ENCODE measurements at regions not wholly inside any gene's neighbourhood (a gene's known extent, or its start where the extent isn't known, plus 50 kb on each side); places are given as distances from the start of the nearest gene placed in this dataset.

- Histone ChIP-seq H3K36me3 (ENCODE audit: control insufficient read depth, insufficient read depth, low read length) (no peaks in the 10 kb centered on the region), H3K4me1 (ENCODE audit: control insufficient read depth, insufficient read depth, low read length) (peaks cover 12% of the 10 kb centered on the region), H3K4me3 (ENCODE audit: low read depth, low read length) (no peak overlapping the region), H3K27ac (ENCODE audit: low read depth, low read length) (no peak overlapping the region), H3K27me3 (ENCODE audit: control insufficient read depth, insufficient read depth, low read length) (no peaks in the 10 kb centered on the region), H3K9me3 (ENCODE audit: control insufficient read depth, insufficient read depth, low read depth, low read length) (no peaks in the 10 kb centered on the region), H3K9ac (ENCODE audit: low read length) (no peak overlapping the region)
Observed at GRCh38 chr9:90044263-90044662, 439.5 kb downstream of the GADD45G start.

- H3K36me3 ChIP-seq (ENCODE audit: control insufficient read depth, insufficient read depth, low read length), result no peaks in the 10 kb centered on the region
- peaks cover 12% of the 10 kb centered on the region for H3K4me1 ChIP-seq (ENCODE audit: control insufficient read depth, insufficient read depth, low read length)
- H3K27me3 ChIP-seq (ENCODE audit: control insufficient read depth, insufficient read depth, low read length), result no peaks in the 10 kb centered on the region
- no peak overlapping the region for H3K4me3 ChIP-seq (ENCODE audit: low read depth, low read length)
- H3K9ac ChIP-seq (ENCODE audit: low read length), result no peak overlapping the region
- H3K9me3 ChIP-seq (ENCODE audit: control insufficient read depth, insufficient read depth, low read depth, low read length), result no peaks in the 10 kb centered on the region
- no peak overlapping the region for H3K27ac ChIP-seq (ENCODE audit: low read depth, low read length)
Observed at GRCh38 chr9:90044710-90045151, 439.9 kb downstream of the GADD45G start.

DNA sequence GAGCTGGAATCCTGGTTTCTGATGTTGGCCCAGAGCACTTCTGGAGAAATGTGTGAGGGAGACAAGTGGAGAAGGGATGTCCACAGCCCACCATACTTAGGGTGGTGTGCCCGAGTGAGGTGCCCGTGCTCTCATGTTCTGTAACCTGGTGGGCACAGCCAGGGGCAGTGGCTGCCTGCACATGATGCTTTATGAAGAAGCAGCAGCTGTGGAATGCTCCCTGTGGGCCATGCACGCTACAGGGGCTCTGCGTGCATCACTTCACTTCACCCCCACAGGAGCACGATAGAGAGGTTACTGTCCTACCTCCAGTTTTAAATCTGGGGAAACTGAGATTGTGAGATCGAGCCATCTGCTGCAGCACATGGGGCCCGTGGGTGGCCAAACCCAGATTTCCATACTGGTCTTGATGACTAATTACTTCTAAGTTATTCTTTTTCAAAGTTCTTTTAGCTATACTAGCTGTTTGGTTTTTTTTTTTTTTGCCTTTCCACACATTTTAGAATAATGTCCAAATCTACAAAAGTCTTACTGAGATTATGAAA is 441.6 kb downstream of the GADD45G start:
- H3K4me3 ChIP-seq (ENCODE audit: low read depth, low read length), result no peak overlapping the region
- no peaks in the 10 kb centered on the region for H3K36me3 ChIP-seq (ENCODE audit: control insufficient read depth, insufficient read depth, low read length)
- no peaks in the 10 kb centered on the region for H3K27me3 ChIP-seq (ENCODE audit: control insufficient read depth, insufficient read depth, low read length)
- H3K9ac ChIP-seq (ENCODE audit: low read length), result no peak overlapping the region
- peaks cover 12% of the 10 kb centered on the region for H3K4me1 ChIP-seq (ENCODE audit: control insufficient read depth, insufficient read depth, low read length)
- no peaks in the 10 kb centered on the region for H3K9me3 ChIP-seq (ENCODE audit: control insufficient read depth, insufficient read depth, low read depth, low read length)
- H3K27ac ChIP-seq (ENCODE audit: low read depth, low read length), result no peak overlapping the region

DNA sequence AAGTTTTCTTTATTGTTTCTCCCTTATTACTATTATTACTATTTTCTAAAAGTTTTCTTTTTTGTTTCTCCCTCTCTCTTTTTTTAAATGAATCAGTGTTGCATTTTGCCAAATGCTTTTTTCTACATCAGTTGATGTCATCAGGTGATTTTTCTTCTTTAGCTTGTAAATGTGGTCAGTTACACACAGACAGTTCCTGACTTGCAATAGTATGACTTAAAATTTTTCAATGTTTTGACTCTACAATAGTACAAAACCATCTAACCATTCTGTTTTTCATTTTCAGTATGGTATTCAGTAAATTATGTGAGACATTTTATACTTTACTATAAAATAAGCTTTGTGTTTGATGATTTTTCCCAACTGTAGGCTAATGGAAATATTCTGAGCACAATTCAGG is 443.0 kb downstream of the GADD45G start:
- no peaks in the 10 kb centered on the region for H3K9me3 ChIP-seq (ENCODE audit: control insufficient read depth, insufficient read depth, low read depth, low read length)
- H3K9ac ChIP-seq (ENCODE audit: low read length), result no peak overlapping the region
- no peaks in the 10 kb centered on the region for H3K36me3 ChIP-seq (ENCODE audit: control insufficient read depth, insufficient read depth, low read length)
- no peaks in the 10 kb centered on the region for H3K27me3 ChIP-seq (ENCODE audit: control insufficient read depth, insufficient read depth, low read length)
- peaks cover 12% of the 10 kb centered on the region for H3K4me1 ChIP-seq (ENCODE audit: control insufficient read depth, insufficient read depth, low read length)
- no peak overlapping the region for H3K27ac ChIP-seq (ENCODE audit: low read depth, low read length)
- no peak overlapping the region for H3K4me3 ChIP-seq (ENCODE audit: low read depth, low read length)

DNA sequence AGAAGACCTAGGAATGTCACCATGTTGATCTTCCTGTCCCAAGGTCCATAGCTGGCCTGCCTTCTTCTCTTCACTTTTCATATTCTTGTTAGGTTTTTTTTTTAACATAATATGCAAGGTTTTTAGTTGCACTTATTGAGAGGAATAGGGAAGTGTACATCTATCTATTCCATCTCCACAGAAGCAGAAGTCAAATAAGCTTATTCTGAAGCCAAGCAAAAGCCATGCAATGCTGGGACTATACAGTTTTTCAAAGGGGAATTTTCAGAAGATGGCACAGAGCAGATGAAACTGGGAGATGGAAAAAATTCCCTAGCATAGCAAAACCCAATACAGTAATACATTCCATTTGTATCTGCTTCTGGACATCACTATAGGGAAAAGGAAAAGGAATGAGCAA is 447.6 kb downstream of the GADD45G start:
- Histone ChIP-seq H3K36me3 (ENCODE audit: control insufficient read depth, insufficient read depth, low read length) (no peaks in the 10 kb centered on the region), H3K9me3 (ENCODE audit: control insufficient read depth, insufficient read depth, low read depth, low read length) (peaks cover 13% of the 10 kb centered on the region; the same call in 1 of the 2 replicates), H3K27me3 (ENCODE audit: control insufficient read depth, insufficient read depth, low read length) (no peaks in the 10 kb centered on the region), H3K27ac (ENCODE audit: low read depth, low read length) (no peak overlapping the region), H3K9ac (ENCODE audit: low read length) (no peak overlapping the region), H3K4me3 (ENCODE audit: low read depth, low read length) (no peak overlapping the region), H3K4me1 (ENCODE audit: control insufficient read depth, insufficient read depth, low read length) (no peaks in the 10 kb centered on the region)

DNA sequence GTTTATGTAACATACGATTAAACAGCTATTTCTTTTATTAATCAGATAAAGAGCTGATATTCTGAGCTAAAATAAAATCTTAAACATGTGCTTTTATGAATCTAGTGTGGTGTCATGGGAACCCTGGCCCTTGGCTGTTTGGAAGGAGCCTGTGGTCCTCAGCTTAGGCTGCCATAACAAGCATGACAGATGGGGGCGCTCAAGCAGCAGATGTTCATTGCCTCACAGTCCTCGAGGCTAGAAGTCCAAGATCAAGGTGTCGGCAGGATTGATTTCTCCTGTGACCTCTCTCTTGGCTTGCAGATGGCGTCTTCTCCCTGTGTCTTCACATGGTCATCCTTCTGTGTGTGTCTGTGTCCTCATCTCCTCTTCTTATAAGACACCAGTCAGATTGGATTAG is 448.2 kb downstream of the GADD45G start:
- Histone ChIP-seq H3K27ac (ENCODE audit: low read depth, low read length) (no peak overlapping the region), H3K9ac (ENCODE audit: low read length) (no peak overlapping the region), H3K9me3 (ENCODE audit: control insufficient read depth, insufficient read depth, low read depth, low read length) (peaks cover 13% of the 10 kb centered on the region; the same call in 1 of the 2 replicates), H3K4me1 (ENCODE audit: control insufficient read depth, insufficient read depth, low read length) (no peaks in the 10 kb centered on the region), H3K27me3 (ENCODE audit: control insufficient read depth, insufficient read depth, low read length) (no peaks in the 10 kb centered on the region), H3K36me3 (ENCODE audit: control insufficient read depth, insufficient read depth, low read length) (no peaks in the 10 kb centered on the region), H3K4me3 (ENCODE audit: low read depth, low read length) (no peak overlapping the region)

DNA sequence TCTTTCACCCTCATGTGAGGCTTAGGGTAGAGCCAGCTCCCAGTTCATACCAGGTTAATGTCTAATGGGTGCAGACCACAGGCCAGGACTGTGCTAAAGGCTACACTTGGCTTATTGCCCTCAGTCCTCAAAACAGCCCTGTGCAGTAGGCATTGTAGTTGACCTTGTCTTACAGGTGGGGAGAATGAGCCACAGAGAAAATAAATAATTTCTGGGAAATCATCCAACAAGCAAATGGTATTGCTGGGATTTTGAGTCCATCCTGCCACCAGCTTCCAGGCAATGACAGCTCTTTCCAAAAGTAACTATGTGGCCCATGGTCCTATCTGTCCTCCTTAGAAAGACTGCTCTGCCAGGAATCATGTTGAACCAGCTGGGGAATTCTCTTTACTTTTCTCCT is 450.0 kb downstream of the GADD45G start:
- Histone ChIP-seq H3K27ac (ENCODE audit: low read depth, low read length) (no peak overlapping the region), H3K27me3 (ENCODE audit: control insufficient read depth, insufficient read depth, low read length) (no peaks in the 10 kb centered on the region), H3K9me3 (ENCODE audit: control insufficient read depth, insufficient read depth, low read depth, low read length) (peaks cover 13% of the 10 kb centered on the region; the same call in 1 of the 2 replicates), H3K4me1 (ENCODE audit: control insufficient read depth, insufficient read depth, low read length) (no peaks in the 10 kb centered on the region), H3K9ac (ENCODE audit: low read length) (no peak overlapping the region), H3K4me3 (ENCODE audit: low read depth, low read length) (no peak overlapping the region), H3K36me3 (ENCODE audit: control insufficient read depth, insufficient read depth, low read length) (no peaks in the 10 kb centered on the region)

DNA sequence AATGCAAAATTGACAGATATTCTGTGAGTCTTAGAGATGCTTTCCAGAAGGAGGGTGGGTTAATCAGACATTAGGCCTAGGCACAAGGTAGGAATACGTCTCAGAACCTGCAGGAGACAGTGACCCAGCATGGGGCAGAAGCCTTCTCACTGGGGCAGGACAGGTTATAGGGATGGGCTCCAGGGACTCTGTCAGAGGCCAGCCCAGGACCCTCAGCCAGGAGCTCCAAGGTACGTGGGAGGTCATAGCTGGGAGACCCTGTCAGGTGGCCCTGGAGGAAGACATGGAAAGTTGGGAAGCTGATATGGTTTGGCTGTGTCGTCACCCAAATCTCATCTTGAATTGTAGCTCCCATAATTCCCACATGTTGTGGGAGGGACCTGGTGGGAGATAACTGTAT is 450.4 kb downstream of the GADD45G start:
- Histone ChIP-seq H3K36me3 (ENCODE audit: control insufficient read depth, insufficient read depth, low read length) (no peaks in the 10 kb centered on the region), H3K27ac (ENCODE audit: low read depth, low read length) (no peak overlapping the region), H3K4me1 (ENCODE audit: control insufficient read depth, insufficient read depth, low read length) (no peaks in the 10 kb centered on the region), H3K27me3 (ENCODE audit: control insufficient read depth, insufficient read depth, low read length) (no peaks in the 10 kb centered on the region), H3K9ac (ENCODE audit: low read length) (no peak overlapping the region), H3K9me3 (ENCODE audit: control insufficient read depth, insufficient read depth, low read depth, low read length) (peaks cover 13% of the 10 kb centered on the region; the same call in 1 of the 2 replicates), H3K4me3 (ENCODE audit: low read depth, low read length) (no peak overlapping the region)

- H3K4me1 ChIP-seq (ENCODE audit: control insufficient read depth, insufficient read depth, low read length), result peaks cover 7% of the 10 kb centered on the region
- no peaks in the 10 kb centered on the region for H3K36me3 ChIP-seq (ENCODE audit: control insufficient read depth, insufficient read depth, low read length)
- H3K27me3 ChIP-seq (ENCODE audit: control insufficient read depth, insufficient read depth, low read length), result no peaks in the 10 kb centered on the region
- no peak overlapping the region for H3K4me3 ChIP-seq (ENCODE audit: low read depth, low read length)
- no peak overlapping the region for H3K27ac ChIP-seq (ENCODE audit: low read depth, low read length)
- H3K9ac ChIP-seq (ENCODE audit: low read length), result no peak overlapping the region
- H3K9me3 ChIP-seq (ENCODE audit: control insufficient read depth, insufficient read depth, low read depth, low read length), result peaks cover 13% of the 10 kb centered on the region; the same call in 1 of the 2 replicates
Observed at GRCh38 chr9:90057361-90057760, 452.5 kb downstream of the GADD45G start.

DNA sequence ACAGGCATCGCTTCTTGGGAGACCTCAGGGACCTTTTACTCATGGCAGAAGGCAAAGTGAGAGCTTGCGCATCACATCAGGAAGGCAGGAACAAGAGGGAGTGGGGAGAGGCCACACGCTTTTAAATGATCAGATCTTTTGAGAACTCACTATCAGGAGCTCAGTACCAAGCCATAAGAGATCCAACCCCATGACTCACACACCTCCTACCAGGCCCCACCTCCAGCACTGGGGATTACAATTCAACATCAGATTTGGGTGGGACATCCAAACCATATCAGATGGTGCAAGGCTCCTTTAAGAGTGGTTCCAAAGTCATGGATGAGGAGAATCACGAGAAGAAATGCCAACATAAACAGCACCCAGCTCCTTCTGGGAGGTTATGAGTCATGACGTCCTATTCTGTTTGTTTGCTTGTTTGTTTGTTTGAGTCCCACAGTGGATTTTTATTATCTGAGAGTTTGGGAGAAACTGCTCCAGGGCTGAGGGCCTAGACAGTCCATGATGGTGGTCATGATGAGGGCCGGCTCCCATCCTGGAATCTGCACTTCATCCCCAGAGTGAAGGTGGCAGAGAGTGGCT is 453.5 kb downstream of the GADD45G start:
- Histone ChIP-seq H3K9me3 (ENCODE audit: control insufficient read depth, insufficient read depth, low read depth, low read length) (peaks cover 10% of the 10 kb centered on the region; the same call in 1 of the 2 replicates), H3K27ac (ENCODE audit: low read depth, low read length) (no peak overlapping the region), H3K4me3 (ENCODE audit: low read depth, low read length) (no peak overlapping the region), H3K27me3 (ENCODE audit: control insufficient read depth, insufficient read depth, low read length) (no peaks in the 10 kb centered on the region), H3K9ac (ENCODE audit: low read length) (no peak overlapping the region), H3K4me1 (ENCODE audit: control insufficient read depth, insufficient read depth, low read length) (peaks cover 9% of the 10 kb centered on the region), H3K36me3 (ENCODE audit: control insufficient read depth, insufficient read depth, low read length) (no peaks in the 10 kb centered on the region)

- peaks cover 9% of the 10 kb centered on the region for H3K4me1 ChIP-seq (ENCODE audit: control insufficient read depth, insufficient read depth, low read length)
- no peak overlapping the region for H3K27ac ChIP-seq (ENCODE audit: low read depth, low read length)
- no peak overlapping the region for H3K4me3 ChIP-seq (ENCODE audit: low read depth, low read length)
- no peaks in the 10 kb centered on the region for H3K36me3 ChIP-seq (ENCODE audit: control insufficient read depth, insufficient read depth, low read length)
- no peaks in the 10 kb centered on the region for H3K27me3 ChIP-seq (ENCODE audit: control insufficient read depth, insufficient read depth, low read length)
- H3K9ac ChIP-seq (ENCODE audit: low read length), result no peak overlapping the region
- H3K9me3 ChIP-seq (ENCODE audit: control insufficient read depth, insufficient read depth, low read depth, low read length), result 0 out of 2 replicates have a peak, but pooled peaks cover 3% of the 10 kb centered on the region
Observed at GRCh38 chr9:90059436-90059835, 454.6 kb downstream of the GADD45G start.

Data from HUES6 (cell line).